Lower leg skin (tissue), 3 donors: ENCODE measurements at regions not wholly inside any gene's neighbourhood (a gene's known extent, or its start where the extent isn't known, plus 50 kb on each side); places are given as distances from the start of the nearest gene placed in this dataset.
"Not testable (repeated sequence)": the region's sequence is repeated elsewhere in the genome, so short reads cannot be mapped to it uniquely, and the experiment has no call there.

Source experiments
- CTCF ChIP-seq, 3 donors: fragments of 450-650 bp; IDR thresholded peaks; one replicate each; pipeline ENCODE4 v1.5.1; 2016; ENCODE audit warnings: antibody characterized with exemption in 3 of 3, mild to moderate bottlenecking in 3 of 3, moderate library complexity in 2 of 3
- POLR2A ChIP-seq, 2 donors: fragments of 450-650 bp; IDR thresholded peaks; one replicate each; pipeline ENCODE4 v1.6.1; 2016 to 2017; ENCODE audit warnings: antibody characterized with exemption in 2 of 2, mild to moderate bottlenecking in 1 of 2, moderate library complexity in 1 of 2

- TF ChIP-seq CTCF, POLR2A (IDR thresholded peaks at IDR 0.05): not testable (repeated sequence)
These were observed 82.6 kb upstream of the IKBKE start for GRCh38 chr1:206387631-206388030.
